Spleen (tissue), 7 donors: ENCODE measurements at regions not wholly inside any gene's neighbourhood (a gene's known extent, or its start where the extent isn't known, plus 50 kb on each side); places are given as distances from the start of the nearest gene placed in this dataset.
"Not testable (repeated sequence)": the region's sequence is repeated elsewhere in the genome, so short reads cannot be mapped to it uniquely, and the experiment has no call there.

Source experiments
- POLR2AphosphoS5 ChIP-seq, 3 donors: sonication (generic); formaldehyde crosslinking; IDR thresholded peaks; one replicate each; pipeline ENCODE4 v1.5.1; 2017; ENCODE audit warnings: antibody characterized with exemption in 3 of 3
- TF ChIP-seq, protein P1 (sequence below), 11 experiments: fragments of 200-600 bp in 7 of 11; fragments of 450-650 bp in 4 of 11; sonication (generic) in 4 of 11; IDR thresholded peaks in 8 of 11; conservative IDR thresholded peaks in 3 of 11; 1 replicate in 7 of 11; 2 replicates in 4 of 11; pipeline versions ENCODE4 v1.4.0 to v1.8.0; 2016 to 2021; ENCODE audit warnings: antibody characterized with exemption in 11 of 11, inconsistent platforms in 4 of 11, mild to moderate bottlenecking in 1 of 11
- donor health status: DM: no; HTN: no; CAD: no; lungs with moderate emphysema.
- donor health status: DM: no; HTN: no; CAD: no.
- donor health status: DM: no; HTN: no; CAD: no.

- TF ChIP-seq, protein P1, sequence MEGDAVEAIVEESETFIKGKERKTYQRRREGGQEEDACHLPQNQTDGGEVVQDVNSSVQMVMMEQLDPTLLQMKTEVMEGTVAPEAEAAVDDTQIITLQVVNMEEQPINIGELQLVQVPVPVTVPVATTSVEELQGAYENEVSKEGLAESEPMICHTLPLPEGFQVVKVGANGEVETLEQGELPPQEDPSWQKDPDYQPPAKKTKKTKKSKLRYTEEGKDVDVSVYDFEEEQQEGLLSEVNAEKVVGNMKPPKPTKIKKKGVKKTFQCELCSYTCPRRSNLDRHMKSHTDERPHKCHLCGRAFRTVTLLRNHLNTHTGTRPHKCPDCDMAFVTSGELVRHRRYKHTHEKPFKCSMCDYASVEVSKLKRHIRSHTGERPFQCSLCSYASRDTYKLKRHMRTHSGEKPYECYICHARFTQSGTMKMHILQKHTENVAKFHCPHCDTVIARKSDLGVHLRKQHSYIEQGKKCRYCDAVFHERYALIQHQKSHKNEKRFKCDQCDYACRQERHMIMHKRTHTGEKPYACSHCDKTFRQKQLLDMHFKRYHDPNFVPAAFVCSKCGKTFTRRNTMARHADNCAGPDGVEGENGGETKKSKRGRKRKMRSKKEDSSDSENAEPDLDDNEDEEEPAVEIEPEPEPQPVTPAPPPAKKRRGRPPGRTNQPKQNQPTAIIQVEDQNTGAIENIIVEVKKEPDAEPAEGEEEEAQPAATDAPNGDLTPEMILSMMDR (IDR thresholded peaks at IDR 0.05 in 8 of 11, conservative IDR thresholded peaks at IDR 0.05 in 3 of 11) = not testable (repeated sequence)
- not testable (repeated sequence) for TF ChIP-seq POLR2AphosphoS5 (IDR thresholded peaks at IDR 0.05)
Observed at GRCh38 chrX:19455-19827, 261.7 kb upstream of the PLCXD1 start.
